ENCODE measurements at regions not wholly inside any gene's neighbourhood (a gene's known extent, or its start where the extent isn't known, plus 50 kb on each side); places are given as distances from the start of the nearest gene placed in this dataset.
A peak's percentile ranks its signal among the peaks of the same experiment; 100 is the strongest.
"Not testable (repeated sequence)": the region's sequence is repeated elsewhere in the genome, so short reads cannot be mapped to it uniquely, and the experiment has no call there.

GRCh38 chrX:140447150-140447549 is 57.7 kb downstream of the SOX3 start:
- DNase-seq (ENCODE audit: low read depth in 2 of 3, low spot score in 2 of 3), result no peak

DNA sequence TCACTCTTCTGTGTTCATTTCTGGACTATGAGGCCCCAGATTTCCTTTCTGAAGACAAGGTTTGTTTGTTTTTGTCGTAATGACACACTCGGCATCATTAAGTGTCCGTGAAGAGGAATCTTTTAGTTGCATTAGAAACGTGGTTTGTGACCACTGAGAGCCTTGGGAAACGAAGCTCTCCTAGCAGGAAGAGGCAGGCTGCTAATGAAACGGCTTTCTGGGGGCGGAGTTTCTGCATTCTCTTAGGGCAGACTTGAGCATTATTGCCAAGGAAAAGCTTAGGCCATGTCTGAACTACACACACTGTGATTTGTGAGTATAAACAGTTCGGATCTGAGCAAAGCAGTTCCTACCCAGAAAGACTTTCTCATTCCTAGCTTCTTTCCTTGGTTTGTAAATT is 64.0 kb downstream of the SOX3 start:
- no peak for DNase-seq (ENCODE audit: low read depth in 2 of 3, low spot score in 2 of 3)

DNA sequence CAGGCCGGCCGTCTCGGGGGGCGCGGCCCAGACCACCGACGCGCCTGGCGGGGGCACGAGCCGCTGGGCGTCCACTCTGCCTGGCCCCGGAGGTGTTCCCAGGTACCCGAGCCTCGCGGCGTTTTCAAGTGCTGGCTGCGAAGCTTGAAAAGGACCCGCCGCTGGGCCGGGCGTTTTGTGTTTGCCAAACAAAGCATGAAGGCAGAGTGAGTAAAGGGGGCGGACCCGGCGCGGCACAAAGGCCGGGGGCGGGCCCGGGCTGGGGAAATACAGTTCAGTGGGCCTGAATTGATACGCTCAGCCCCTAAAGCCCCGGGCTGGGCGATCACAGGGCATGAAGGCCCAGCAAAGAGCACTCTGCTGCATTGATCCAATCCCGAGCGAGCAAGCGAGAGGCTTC is 65.4 kb downstream of the SOX3 start:
- DNase-seq (ENCODE audit: low read depth in 2 of 3, low spot score in 2 of 3), result peak in 1 of 3 donors; percentile 5

- DNase-seq (ENCODE audit: low read depth in 2 of 3, low spot score in 2 of 3), result no peak
Observed at GRCh38 chrX:140434347-140434746, 70.5 kb downstream of the SOX3 start.

DNA sequence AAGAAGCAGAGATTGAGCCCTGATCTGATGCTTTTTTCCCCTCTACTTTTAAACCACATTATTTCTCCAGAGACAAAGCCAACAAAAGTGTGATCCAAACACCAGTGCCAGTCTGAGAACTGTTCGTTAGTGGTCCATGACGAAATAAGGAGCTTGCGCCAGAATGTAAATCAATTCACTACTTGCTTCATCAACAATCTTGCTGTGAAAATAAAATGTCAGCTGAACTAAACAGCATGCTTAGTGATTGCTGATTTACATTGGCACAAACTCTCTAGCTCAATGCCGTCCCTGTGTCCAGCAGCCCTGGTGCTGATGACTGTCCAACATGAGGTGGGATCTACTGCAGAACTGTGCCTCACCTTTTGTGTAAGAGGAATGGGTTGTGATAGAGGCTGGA is 71.3 kb downstream of the SOX3 start:
- no peak for DNase-seq (ENCODE audit: low read depth in 2 of 3, low spot score in 2 of 3)

- DNase-seq (ENCODE audit: low read depth in 2 of 3, low spot score in 2 of 3), result no peak
Observed at GRCh38 chrX:140432346-140433175, 72.3 kb downstream of the SOX3 start.

DNA sequence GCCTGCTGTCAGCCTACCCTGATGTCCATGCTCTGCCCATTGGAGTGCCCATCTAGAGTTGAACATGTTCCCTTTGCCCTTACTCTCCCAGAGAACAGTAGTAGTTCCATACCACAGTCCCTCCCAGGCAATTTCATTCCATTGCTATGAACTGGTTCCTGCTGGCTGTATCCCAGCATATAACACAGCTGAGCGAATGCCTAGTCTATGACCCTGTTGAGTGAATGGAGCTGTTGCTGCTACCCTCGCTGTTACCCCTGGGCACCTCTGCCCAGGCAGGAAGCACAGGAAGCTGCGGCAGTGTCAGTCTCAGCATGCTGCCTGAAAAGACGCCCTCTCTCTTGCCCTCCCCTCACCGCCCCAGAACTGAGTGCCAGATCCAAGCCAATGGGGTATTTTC is 73.3 kb downstream of the SOX3 start:
- no peak for DNase-seq (ENCODE audit: low read depth in 2 of 3, low spot score in 2 of 3)

DNA sequence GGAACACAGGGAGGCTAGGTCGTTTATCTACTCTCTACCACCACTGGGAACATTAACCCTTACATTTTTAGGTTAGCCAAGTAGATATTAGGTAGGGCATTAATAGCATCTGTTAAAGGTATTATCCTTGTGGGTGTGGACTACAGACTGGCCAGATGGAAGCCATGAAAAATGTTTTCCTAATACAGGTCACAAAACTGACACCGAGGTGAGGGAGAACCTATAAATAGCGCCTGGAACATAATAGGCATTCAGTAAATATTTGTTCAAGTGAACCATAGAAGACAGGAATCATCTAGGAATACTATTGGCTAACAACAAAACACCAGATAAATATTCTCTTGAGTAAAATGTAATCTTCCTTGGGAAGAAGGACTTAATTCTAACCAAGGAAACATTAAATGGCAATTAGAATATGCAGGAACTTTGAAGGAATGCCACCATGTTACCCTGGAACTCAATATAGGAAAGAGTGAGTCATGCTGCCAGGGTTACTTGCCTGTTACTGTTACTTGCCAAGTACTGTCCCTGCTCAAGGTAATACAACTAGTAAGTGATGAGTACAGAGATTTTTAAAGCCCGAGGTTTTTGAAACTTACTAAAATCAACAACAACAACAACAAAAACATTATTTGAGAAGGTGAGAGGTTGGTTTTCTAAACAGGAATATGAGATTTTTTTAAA is 79.0 kb downstream of the SOX3 start:
- DNase-seq (ENCODE audit: low read depth in 2 of 3, low spot score in 2 of 3), result no peak

DNA sequence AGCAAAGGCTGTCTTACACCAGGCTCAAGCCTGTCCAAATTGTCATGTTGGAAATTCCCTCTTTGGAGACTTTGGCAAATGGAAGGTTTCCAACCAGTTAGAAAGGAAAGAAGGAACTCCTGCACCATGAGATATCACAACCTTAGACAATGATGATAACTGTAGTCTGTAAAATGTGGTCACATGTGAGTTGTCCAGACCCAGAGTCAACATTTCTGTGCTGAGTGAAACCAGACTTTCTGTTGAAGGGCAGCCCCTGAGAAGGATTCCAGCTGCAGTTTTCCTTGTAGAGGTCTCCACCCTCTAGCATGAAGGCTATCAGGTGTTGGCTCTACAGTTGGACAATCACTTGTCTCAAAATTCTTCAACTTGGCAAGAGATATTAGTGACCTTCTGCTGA is 82.4 kb downstream of the SOX3 start:
- no peak for DNase-seq (ENCODE audit: low read depth in 2 of 3, low spot score in 2 of 3)

GRCh38 chrX:140402131-140402530 is 102.7 kb downstream of the SOX3 start:
- not testable (repeated sequence) for DNase-seq (ENCODE audit: low read depth in 2 of 3, low spot score in 2 of 3)

DNA sequence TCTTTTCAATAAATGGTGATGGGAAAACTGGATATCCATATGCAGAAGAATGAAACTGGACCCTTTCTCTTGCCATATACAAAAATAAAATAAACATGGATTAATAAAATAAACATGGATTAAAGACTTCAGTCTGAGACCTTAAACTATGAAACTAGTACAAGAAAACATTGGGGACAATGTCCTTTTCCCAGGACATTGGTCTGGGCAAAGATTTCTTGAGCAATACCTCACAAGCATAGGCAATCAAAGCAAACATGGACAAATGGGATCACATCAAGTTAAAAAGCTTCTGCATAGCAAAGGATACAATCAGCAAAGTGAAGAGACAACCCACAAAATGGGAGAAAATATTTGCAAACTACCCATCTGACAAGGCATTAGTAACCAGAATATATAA is 108.5 kb downstream of the SOX3 start:
- not testable (repeated sequence) for DNase-seq (ENCODE audit: low read depth in 2 of 3, low spot score in 2 of 3)

DNA sequence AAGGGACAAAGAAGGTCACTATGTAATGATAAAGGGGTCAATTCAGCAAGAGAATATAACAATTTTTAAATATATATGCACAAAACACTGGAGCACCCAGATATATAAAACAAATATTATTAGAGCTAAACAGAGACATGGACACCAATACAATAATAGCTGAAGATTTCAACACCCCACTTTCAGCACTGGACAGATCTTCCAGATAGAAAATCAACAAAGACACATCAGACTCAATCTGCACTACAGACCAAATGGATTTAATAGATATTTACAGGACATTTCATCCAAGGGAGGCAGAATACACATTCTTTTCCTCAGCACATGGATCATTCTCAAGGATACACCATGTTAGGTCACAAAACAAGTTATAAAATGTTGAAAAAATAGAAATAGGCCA is 111.4 kb downstream of the SOX3 start:
- no peak for DNase-seq (ENCODE audit: low read depth in 2 of 3, low spot score in 2 of 3)

DNA sequence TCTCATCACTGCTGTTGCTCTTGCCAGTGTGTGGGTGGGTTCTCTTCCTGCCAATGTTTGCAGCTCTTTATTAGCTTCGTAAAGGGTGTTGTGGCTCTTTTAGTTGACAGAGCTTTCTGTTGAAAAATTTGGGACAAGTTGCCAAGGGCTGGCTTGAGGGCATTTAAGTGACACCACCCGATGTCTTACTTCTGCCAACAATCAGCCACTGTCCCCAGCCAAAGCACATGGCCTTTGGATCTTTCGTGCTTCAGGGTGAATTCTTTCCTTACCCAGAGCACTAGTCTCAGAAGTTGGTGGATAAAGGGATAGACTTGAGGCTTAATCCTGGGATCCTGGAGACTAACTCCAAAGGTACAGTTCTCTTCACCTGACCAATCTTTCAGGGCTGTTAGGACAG is 113.6 kb downstream of the SOX3 start:
- DNase-seq (ENCODE audit: low read depth in 2 of 3, low spot score in 2 of 3), result no peak

DNA sequence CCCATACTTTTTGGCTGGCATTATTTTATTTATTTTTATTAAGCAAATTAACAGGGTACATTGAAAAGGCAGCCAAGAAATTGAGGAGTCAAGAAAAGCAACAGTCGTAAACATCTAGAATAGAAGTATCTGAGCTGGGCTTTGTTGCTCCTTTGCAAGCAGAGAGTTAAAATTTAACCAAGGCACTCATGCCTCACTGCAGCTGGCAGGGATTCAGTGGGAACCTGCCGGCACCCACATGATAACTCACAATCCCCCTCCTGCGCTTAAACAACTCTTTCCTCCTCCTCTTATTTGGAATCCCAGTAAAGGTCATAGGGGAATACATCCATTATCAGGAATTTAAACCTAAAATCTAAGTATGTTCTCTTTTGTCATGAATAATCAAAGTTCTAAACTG is 115.5 kb downstream of the SOX3 start:
- DNase-seq (ENCODE audit: low read depth in 2 of 3, low spot score in 2 of 3), result no peak

- DNase-seq (ENCODE audit: low read depth in 2 of 3, low spot score in 2 of 3), result no peak
Observed at GRCh38 chrX:140362861-140363260, 142.0 kb downstream of the SOX3 start.

- DNase-seq (ENCODE audit: low read depth in 2 of 3, low spot score in 2 of 3), result no peak
Observed at GRCh38 chrX:140360924-140361323, 143.9 kb downstream of the SOX3 start.

- DNase-seq (ENCODE audit: low read depth in 2 of 3, low spot score in 2 of 3), result no peak
Observed at GRCh38 chrX:140360284-140360683, 144.6 kb downstream of the SOX3 start.

DNA sequence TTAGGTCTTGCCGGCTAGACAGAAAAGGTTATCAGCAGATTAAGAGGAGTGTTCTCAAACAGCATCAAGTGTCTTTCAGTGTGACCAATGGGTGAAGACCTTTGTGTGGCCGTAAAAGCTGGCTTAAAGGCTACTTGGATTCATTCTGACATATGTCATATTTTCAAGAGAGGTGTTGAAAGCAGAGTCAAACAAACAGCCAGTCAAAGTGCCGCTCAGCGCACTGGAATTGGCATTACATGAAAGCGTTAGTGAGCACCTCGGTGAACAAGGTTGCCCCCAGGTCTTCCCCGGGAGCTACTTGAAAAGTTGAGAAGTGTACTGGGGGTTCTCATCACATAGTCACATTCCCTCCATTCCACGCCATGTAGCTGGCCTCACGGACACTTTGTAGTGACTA is 148.9 kb downstream of the SOX3 start:
- no peak for DNase-seq (ENCODE audit: low read depth in 2 of 3, low spot score in 2 of 3)

- no peak for DNase-seq (ENCODE audit: low read depth in 2 of 3, low spot score in 2 of 3)
Observed at GRCh38 chrX:140355429-140355828, 149.4 kb downstream of the SOX3 start.

DNA sequence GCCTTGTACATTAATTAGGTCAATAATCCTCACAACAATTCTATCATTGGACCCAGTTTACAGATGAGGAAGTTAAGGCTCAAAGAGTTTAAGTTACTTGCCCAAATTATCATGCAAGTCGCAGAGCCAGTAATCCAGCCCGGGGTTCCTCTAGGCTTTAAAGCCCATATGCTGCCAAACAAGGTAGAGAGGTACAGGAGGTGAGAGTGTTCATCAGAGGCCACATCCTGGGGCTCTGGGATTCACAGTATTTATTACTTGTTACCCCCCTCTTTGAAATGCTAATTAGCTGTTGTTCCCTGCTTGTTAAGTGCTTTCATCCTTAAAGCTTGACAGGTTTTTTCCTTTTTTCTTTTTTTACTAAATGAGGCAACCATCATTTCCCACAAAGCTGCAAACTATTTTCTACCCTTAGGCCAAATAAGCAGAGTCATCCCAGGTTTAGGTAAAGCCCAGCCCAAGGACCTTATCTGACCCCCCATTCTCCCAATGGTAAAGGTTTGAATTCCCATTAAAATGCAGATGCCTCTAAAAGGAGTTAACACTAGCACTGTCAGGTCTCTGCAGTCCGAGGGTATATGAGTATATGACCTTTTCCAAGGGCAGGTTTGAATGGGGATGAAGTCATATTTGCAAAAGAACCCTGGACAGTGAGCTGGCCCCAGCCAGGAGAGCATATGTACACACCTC is 150.3 kb downstream of the SOX3 start:
- DNase-seq (ENCODE audit: low read depth in 2 of 3, low spot score in 2 of 3), result no peak

DNA sequence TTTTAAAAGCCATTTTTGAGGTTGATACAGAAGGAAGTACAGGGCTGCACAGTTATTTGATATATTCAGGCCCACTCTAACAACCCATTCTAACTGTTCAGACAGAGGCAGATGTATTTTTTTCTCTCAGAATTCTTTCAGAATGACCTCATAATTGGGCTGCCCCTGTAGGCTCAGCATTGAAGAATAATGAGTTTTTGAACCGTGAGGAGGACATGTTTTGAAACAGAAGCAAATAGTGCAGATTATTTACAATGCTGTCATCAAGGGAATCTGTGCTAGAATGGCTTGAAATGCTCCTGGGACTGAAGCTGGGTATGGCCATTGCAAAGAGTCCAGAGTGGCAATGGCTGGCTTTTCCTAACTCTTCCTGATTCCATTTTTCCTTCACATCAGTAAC is 158.1 kb downstream of the SOX3 start:
- DNase-seq (ENCODE audit: low read depth in 2 of 3, low spot score in 2 of 3), result no peak

Data from hematopoietic multipotent progenitor cell (in vitro differentiated cells).